ENCODE measurements at regions not wholly inside any gene's neighbourhood (a gene's known extent, or its start where the extent isn't known, plus 50 kb on each side); places are given as distances from the start of the nearest gene placed in this dataset.

DNA sequence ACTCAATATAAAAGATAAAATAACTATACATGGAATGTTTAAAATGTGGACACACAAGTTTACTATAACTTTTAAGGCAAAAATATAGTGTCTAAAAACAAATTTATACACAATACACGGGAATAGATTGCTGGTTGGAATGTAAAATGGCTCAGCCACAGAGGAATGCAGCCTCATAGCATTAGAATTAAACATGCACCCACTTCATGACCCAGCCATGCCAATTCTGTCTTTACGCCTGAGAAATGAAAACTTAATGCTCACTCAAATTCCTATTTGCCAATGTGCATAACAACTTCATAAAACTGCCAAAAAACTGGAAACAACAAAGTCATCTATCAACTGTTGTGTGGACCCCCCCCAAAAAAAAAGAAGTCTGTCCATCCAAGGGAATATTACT, 1006.6 kb upstream of the POU3F3 start:
- no TSS peak for BruUV-seq (replicated peaks)
- ChIA-PET POLR2A (no interaction called here), CTCF (no interaction called here), RAD21 (ENCODE audit: low non-redundant PET in 1 of 2, low total read pairs in 2 of 2, uncharacterized antibody in 2 of 2, unreplicated experiment in 2 of 2) (no interaction called here)
- no peak for DNase-seq (ENCODE audit: low read depth, low spot score)
- Histone ChIP-seq H3K27ac (ENCODE audit: low read depth, low read length) (no peak overlapping the region), H3K4me2 (ENCODE audit: low read length) (no peak overlapping the region), H3K9me3 (ENCODE audit: control insufficient read depth in 1 of 2, insufficient read depth in 1 of 2, low read depth in 1 of 2, low read length in 2 of 2) (peaks cover 9% of the 10 kb centered on the region in 2 experiments; a peak in 2 of 4 replicates), H3K9me2 (ENCODE audit: insufficient read depth) (no peaks in the 10 kb centered on the region), H2AFZ (ENCODE audit: low read depth, low read length, poor library complexity, severe bottlenecking) (no peak overlapping the region), H3K79me2 (ENCODE audit: insufficient read depth, low read length) (no peaks in the 10 kb centered on the region), H3K4me1 (ENCODE audit: control insufficient read depth in 1 of 2, insufficient read depth in 2 of 2, low read length in 2 of 2) (no peaks in the 10 kb centered on the region), H3K27me3 (ENCODE audit: insufficient read depth, low read length) (no peaks in the 10 kb centered on the region), H3K9ac (ENCODE audit: low read length) (no peak overlapping the region), H3K36me3 (ENCODE audit: control insufficient read depth in 1 of 2, insufficient read depth in 2 of 2, low read length in 2 of 2) (no peaks in the 10 kb centered on the region), H4K20me1 (ENCODE audit: insufficient read depth) (no peaks in the 10 kb centered on the region), H3K4me3 (replicated peaks in 1 of 2; ENCODE audit: low read depth in 1 of 2, low read length in 2 of 2) (no peak overlapping the region)
- no peak for ATAC-seq
- TF ChIP-seq CBX3 (IDR thresholded peaks at IDR 0.05; ENCODE audit: low read depth) (no peak), SP1 (IDR thresholded peaks at IDR 0.05; ENCODE audit: low read depth) (no peak), CEBPB (IDR thresholded peaks at IDR 0.05; ENCODE audit: low read depth) (no peak), FOSL1 (IDR thresholded peaks at IDR 0.05; ENCODE audit: low read depth) (no peak), POLR2AphosphoS5 (IDR thresholded peaks at IDR 0.05; ENCODE audit: low read depth, low read length) (no peak), JUND (IDR thresholded peaks at IDR 0.05) (no peak), EZH2phosphoT487 (IDR thresholded peaks at IDR 0.05; ENCODE audit: borderline replicate concordance) (no peak)
- TF ChIP-seq, protein P1, sequence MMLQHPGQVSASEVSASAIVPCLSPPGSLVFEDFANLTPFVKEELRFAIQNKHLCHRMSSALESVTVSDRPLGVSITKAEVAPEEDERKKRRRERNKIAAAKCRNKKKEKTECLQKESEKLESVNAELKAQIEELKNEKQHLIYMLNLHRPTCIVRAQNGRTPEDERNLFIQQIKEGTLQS (IDR thresholded peaks at IDR 0.05) = no peak
- intact Hi-C loops (cut with micrococcal nuclease) = no loop called here

DNA sequence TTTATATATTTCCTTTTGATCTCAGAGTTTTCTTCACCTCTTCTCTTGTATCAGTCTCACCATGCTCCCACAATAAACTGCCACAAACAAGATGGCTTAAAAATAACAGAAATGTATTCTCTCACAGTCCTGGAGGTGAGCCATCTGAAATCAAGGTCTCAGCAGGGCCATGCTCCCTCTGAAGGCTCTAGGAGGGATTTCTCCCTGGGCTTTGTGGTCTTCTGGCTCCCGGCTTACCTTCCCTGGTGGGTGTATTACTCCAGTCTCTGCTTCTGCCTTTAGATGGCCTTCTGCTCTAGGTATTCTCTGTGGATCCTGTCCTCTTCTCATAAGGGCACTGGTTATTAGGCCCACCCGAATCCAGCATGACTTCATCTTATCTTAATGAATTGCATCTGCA, 994.7 kb upstream of the POU3F3 start:
- H3K9me2 ChIP-seq (ENCODE audit: insufficient read depth) = no peaks in the 10 kb centered on the region
- no peak for TF ChIP-seq RAD21 (IDR thresholded peaks at IDR 0.05; ENCODE audit: low read depth)
- TF ChIP-seq, protein P2, sequence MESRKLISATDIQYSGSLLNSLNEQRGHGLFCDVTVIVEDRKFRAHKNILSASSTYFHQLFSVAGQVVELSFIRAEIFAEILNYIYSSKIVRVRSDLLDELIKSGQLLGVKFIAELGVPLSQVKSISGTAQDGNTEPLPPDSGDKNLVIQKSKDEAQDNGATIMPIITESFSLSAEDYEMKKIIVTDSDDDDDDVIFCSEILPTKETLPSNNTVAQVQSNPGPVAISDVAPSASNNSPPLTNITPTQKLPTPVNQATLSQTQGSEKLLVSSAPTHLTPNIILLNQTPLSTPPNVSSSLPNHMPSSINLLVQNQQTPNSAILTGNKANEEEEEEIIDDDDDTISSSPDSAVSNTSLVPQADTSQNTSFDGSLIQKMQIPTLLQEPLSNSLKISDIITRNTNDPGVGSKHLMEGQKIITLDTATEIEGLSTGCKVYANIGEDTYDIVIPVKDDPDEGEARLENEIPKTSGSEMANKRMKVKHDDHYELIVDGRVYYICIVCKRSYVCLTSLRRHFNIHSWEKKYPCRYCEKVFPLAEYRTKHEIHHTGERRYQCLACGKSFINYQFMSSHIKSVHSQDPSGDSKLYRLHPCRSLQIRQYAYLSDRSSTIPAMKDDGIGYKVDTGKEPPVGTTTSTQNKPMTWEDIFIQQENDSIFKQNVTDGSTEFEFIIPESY (IDR thresholded peaks at IDR 0.05; ENCODE audit: extremely low read depth, insufficient replicate concordance, low read length) = no peak
- no peak for TF ChIP-seq POLR2AphosphoS5 (IDR thresholded peaks at IDR 0.05; ENCODE audit: low read depth, low read length)
- TF ChIP-seq TCF7L2 (IDR thresholded peaks at IDR 0.05; ENCODE audit: borderline replicate concordance, extremely low read depth, insufficient read depth, insufficient read length) = no peak

More for the DNA sequence above, 994.7 kb upstream of the POU3F3 start:
- RAD21 ChIA-PET (ENCODE audit: low non-redundant PET in 1 of 2, low total read pairs in 2 of 2, uncharacterized antibody in 2 of 2, unreplicated experiment in 2 of 2) = no interaction called here
- no peak overlapping the region for H3K27ac ChIP-seq (ENCODE audit: low read depth, low read length)
- ATAC-seq = no peak
- intact Hi-C loops (cut with micrococcal nuclease) = no loop called here
- H3K9me3 ChIP-seq (ENCODE audit: control insufficient read depth in 1 of 2, insufficient read depth in 1 of 2, low read depth in 1 of 2, low read length in 2 of 2) = peaks cover 10 to 17% of the 10 kb centered on the region in 2 experiments; a peak in 3 of 4 replicates
- H3K4me3 ChIP-seq (replicated peaks in 1 of 2; ENCODE audit: low read depth in 1 of 2, low read length in 2 of 2) = no peak overlapping the region
- no peak for DNase-seq (ENCODE audit: low read depth, low spot score)
- no peaks in the 10 kb centered on the region for H3K79me2 ChIP-seq (ENCODE audit: insufficient read depth, low read length)
- no peaks in the 10 kb centered on the region for H3K27me3 ChIP-seq (ENCODE audit: insufficient read depth, low read length)
- POLR2A ChIA-PET = no interaction called here
- H3K9ac ChIP-seq (ENCODE audit: low read length) = no peak overlapping the region
- H4K20me1 ChIP-seq (ENCODE audit: insufficient read depth) = no peaks in the 10 kb centered on the region
- H3K4me2 ChIP-seq (ENCODE audit: low read length) = no peak overlapping the region
- no peak overlapping the region for H2AFZ ChIP-seq (ENCODE audit: low read depth, low read length, poor library complexity, severe bottlenecking)
- BruUV-seq (replicated peaks) = no TSS peak
- CTCF ChIA-PET = no interaction called here
- H3K36me3 ChIP-seq (ENCODE audit: control insufficient read depth in 1 of 2, insufficient read depth in 2 of 2, low read length in 2 of 2) = no peaks in the 10 kb centered on the region
- no peaks in the 10 kb centered on the region for H3K4me1 ChIP-seq (ENCODE audit: control insufficient read depth in 1 of 2, insufficient read depth in 2 of 2, low read length in 2 of 2)
